Esophagus muscularis mucosa (tissue), 3 donors: ENCODE measurements at regions not wholly inside any gene's neighbourhood (a gene's known extent, or its start where the extent isn't known, plus 50 kb on each side); places are given as distances from the start of the nearest gene placed in this dataset.

ENCODE experiments used
- POLR2A ChIP-seq: fragments of 450-650 bp; IDR thresholded peaks from one replicate; pipeline ENCODE4 v1.6.1; 2017; ENCODE audit warnings: antibody characterized with exemption, moderate library complexity, mild to moderate bottlenecking, low read depth
- TF ChIP-seq, protein P1 (sequence below), 3 experiments: fragments of 200-600 bp in 2 of 3; fragments of 450-650 bp in 1 of 3; sonication (generic) in 2 of 3; IDR thresholded peaks; one replicate each; pipeline ENCODE4 v1.5.1; 2017 to 2019; ENCODE audit warnings: antibody characterized with exemption in 3 of 3, mild to moderate bottlenecking in 2 of 3, moderate library complexity in 1 of 3

DNA sequence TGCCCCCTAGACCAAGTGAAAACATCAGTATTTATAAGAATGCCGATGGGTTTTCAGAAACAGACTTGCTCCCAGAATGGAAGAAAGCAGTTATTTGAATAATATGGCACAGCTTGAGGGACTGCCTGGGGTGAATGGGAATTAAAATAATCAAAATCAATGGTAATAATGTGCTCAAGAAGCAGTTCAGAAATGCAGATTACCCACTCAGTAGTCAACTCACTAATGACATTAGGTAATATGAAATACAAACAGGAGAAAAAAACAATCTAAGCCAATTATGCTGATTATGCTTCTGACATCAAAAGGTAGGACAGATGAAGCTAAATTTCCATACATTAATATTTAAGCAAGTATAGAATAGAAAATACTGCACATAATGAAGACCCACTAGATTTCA is 179.3 kb downstream of the ENC1 start:
- TF ChIP-seq, protein P1, sequence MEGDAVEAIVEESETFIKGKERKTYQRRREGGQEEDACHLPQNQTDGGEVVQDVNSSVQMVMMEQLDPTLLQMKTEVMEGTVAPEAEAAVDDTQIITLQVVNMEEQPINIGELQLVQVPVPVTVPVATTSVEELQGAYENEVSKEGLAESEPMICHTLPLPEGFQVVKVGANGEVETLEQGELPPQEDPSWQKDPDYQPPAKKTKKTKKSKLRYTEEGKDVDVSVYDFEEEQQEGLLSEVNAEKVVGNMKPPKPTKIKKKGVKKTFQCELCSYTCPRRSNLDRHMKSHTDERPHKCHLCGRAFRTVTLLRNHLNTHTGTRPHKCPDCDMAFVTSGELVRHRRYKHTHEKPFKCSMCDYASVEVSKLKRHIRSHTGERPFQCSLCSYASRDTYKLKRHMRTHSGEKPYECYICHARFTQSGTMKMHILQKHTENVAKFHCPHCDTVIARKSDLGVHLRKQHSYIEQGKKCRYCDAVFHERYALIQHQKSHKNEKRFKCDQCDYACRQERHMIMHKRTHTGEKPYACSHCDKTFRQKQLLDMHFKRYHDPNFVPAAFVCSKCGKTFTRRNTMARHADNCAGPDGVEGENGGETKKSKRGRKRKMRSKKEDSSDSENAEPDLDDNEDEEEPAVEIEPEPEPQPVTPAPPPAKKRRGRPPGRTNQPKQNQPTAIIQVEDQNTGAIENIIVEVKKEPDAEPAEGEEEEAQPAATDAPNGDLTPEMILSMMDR (IDR thresholded peaks at IDR 0.05): no peak
- no peak for TF ChIP-seq POLR2A
